Activated CD8-positive, alpha-beta memory T cell treated with anti-CD3 and anti-CD28 coated beads for 48 hours (primary cell): ENCODE measurements at regions not wholly inside any gene's neighbourhood (a gene's known extent, or its start where the extent isn't known, plus 50 kb on each side); places are given as distances from the start of the nearest gene placed in this dataset.
A peak's percentile ranks its signal among the peaks of the same experiment; 100 is the strongest.

Source experiments
- DNase-seq, 3 experiments: peaks; one replicate each; pipeline ENCODE4 v3.0.0-alpha.2; 2020; ENCODE audit warnings: low read depth in 2 of 3, low spot score in 2 of 3

DNA sequence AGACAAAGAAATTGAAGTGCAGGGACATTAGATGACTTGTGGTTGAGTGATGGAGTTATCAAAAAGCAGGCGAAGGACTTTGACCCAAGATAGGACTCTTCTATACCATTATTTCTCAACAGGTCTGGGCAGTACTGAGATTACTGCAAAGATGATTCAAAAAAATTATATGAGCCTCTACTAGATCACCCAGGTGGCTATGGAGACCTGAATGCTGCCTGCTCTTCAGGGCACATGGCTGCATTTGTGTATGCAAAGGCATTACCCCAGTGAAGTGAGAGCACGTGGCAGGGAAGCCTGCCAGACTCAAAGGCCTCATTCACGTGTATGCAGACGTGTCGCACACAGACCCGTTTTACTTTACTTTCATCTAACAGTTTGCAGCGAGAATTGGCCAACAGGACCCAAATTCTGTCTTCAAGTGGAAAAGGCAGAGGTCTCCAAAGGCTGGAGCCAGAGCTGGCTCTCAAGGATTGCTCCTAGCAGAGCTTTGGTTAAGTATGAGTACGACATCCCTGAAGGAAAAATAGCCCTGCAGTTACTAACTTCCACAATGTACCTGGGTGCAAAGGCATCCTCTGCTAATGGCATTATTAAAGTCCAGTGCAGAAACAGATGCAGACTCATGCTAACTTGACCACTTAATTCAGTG lies 113.8 kb upstream of the ARMC2 start:
- DNase-seq: no peak

DNA sequence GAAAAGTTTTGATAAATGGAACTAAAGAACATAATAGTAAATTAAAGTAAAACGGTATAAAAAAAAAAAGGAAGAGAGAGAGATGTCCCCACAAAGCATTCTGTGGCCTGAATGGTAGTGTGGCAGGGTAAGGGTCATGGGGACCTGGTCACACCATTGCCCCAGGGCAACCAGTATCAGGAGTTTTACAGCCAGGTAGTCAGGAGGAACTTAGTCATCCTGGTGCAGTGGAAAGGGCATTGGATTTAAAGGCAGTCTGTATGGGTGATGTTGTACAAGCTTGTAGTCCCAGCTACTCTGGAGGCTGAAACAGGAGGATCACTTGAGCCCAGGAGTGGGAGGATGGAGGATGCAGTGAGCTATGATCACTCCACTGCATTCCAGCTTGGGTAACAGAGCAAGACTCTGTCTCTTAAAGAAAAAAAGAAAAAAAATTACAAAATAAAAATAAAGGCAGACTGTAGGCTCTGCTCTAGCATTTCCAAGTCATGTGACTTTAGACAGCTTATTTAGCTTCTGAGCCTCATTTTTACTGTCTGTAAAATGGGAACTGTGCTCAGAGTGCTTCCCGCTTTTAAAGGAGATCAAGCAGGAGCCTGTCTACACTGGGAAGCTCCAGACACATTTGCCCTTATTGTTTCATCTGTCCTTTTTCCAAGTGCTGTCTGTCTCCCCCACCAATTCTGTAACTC lies 112.8 kb upstream of the ARMC2 start:
- DNase-seq: no peak

DNA sequence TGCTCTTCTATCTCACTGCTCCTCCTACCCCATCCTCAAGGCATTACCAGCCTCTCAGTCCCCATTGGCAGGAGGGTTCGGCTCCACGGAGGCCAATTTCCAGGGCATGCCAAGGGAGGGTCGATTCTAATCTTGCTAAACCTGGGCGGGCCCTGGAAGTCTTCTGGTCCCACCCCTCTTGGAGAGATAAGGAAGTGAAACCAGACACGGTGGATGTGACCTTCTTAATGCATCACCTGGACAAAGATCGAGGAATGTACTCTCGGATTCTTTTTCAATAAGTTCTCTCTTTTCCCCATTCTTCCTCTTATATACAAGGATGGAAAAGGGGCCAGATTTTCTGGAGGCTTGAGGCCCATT lies 112.2 kb upstream of the ARMC2 start:
- DNase-seq: no peak

DNA sequence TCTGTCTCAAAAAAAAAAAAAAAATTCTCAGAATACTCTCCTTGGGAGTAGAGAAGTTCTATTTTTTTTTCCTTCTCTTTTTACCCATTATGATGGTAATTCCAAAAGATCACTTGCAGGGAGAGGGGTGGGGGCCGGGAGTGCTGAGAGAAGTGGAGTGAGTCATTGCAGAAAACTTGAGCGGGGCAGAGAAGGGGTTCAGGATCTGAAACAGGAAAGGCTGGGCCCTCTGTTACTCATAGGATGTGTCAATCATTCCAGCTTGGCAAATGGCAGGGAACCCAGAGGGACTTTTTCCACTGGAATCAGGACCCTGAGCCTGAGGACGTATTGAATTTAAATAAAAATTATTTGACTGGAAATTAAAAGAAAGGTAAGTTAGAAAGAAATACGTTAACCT lies 111.4 kb upstream of the ARMC2 start:
- no peak for DNase-seq

DNA sequence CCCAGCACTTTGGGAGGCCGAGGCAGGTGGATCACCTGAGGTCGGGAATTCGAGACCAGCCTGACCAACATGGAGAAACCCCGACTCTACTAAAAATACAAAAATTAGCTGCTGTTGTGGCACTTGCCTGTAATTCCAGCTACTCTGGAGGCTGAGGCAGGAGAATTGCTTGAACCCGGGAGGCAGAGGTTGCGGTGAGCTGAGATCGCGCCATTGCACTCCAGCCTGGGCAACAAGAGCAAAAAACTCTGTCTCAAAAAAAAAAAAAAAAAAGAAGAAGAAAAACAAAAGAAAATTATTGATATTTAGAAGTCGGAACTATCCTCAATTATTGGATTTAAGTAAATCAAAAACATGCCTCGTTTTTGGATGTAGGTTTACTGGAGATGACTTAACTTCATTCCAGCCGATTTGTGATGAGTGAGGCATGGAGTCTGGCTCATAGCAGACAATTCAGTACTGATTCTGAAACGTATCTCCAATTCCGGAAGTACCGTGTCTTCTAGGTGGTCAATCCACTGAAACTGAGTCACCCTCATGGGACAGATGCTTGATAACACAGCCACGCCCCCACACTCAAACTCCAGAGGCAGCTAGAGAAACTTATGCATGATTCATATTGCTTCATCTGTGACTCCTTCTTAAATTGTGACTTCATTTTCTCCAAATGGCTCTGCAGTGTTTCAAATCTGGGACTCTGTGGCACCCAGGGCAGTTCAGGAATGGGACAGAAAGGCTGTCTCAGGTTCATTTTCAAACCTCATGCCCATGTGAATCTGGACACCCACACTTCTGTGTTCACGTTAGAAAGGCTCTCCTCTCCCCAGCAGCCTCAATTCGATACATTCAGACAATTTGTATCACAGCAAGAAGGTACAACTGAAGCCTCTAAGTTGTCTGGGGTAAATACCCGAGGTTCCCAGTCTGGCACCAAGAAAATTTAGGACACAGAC lies 110.4 kb upstream of the ARMC2 start:
- peak in 1 of 3 experiments; percentile 3 for DNase-seq

DNA sequence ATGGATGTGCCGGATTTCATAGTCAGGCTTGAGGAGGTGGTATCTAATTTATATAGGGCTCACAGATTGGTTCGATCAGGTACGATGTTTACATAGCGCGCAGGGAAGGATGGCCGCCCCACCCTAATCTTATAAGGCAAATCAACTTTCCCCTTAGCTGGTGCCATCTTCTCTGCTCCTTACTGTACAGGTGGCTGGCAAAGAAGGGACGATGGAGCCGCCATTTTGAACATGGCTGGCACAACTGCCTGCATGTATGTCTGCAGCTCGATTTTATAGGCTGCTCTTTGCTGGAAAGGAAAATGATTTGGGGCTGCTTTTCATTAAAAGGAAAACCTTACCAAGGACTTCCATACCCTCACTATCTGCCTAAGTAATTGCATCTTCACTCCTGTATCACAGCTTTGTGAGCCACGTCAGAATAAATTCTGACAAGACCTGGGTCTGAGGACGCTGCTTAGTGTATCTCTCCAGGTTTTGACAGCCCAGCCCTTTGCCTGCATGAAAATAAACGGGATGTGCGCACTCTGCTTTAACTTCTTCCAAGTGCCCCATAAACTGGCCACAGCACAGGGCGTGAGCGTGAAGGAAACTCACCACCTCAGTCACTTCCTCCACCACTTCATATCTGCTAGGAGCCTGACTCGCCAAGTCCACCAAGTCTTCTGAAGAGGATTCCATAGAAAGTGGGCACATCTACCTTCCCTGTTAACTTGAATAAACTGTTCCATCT lies 109.4 kb upstream of the ARMC2 start:
- no peak for DNase-seq

DNA sequence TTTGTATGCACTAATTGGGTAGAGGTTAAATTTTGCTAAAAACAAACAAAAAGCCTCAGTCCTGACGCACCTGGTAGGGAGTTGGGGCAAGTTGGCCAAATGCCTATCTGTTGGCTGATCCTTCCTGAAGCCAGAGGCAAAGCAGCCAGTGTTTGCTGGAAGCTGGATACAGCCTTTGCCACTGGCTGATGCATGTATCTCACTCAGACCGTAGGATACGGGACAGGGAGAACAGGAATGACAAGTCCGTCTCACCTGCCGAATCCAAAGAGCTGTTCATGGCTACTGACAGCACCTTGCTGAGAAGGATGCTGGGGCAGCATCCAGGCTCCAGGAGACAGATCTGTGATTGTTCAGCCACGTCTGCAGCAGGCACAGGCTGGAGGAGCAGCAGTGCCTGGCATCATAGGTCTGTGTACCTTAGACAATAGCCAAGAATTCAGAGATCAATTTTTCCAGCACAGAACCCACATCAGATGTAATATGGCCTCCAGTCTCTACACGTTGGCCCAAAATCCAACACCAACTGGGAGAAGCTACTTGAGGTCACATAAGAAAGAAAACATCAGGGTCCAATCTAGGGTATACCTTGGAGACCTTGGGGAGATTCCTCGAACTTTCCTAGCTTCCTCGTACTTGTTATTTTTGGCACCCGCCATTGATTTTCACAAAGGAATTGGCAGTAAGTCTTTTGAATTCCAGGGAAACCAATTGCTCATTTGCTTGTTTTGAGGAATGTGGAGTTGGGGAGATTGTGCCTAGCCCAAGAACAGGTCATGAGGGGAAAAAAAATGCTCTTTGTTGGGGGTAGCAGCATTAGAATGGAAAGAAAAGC lies 108.5 kb upstream of the ARMC2 start:
- DNase-seq: no peak

DNA sequence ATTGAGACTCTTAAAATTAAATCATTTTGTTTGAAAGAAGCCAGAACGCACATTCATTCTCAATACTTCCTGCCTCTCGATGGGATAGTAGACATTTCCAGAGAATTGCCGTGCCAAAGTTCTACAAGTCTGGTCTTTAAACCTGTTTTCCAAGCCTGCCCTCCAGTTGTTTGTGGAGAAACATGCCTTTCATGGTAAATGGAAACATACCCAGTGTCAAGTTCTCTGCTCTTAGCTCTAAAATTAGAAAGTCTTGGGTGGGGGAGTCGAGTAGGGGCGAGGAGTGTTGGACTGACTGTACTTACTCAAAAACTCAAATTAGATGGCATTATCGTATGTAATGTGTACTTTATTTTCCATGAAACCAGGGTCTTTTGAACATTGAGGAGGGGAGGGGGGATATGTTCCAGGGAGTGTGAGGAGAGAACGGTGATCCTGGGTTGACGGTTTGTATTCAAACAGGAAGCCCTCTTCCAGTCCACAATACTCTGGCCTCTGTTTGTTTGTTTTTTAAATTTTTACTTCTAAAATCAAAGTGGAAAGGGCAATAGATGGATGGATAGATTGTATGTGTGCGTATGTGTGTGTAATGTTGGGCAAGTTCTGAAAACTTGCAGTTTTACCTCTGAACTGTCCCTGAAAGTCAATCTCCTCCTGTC lies 106.8 kb upstream of the ARMC2 start:
- DNase-seq: no peak

DNA sequence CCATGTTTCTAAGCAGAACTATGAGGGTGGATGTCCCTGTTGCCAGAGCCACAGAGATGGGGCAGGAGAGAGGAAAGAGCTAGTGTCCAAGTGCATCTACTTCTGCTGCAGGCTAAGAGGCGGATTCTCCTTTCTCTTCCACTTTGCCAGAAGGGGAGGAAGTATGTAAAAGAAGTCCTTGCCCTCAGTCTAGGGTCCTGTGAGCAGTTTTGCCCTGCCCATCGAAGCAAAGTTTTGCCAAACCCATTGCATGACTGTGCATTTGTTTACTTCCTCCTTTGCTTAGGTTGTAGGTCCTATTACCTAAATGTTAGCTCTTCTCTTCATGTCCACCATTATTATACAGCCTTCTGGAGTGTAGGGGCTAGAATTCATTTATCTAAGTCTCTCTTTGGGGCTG lies 106.2 kb upstream of the ARMC2 start:
- DNase-seq: no peak

DNA sequence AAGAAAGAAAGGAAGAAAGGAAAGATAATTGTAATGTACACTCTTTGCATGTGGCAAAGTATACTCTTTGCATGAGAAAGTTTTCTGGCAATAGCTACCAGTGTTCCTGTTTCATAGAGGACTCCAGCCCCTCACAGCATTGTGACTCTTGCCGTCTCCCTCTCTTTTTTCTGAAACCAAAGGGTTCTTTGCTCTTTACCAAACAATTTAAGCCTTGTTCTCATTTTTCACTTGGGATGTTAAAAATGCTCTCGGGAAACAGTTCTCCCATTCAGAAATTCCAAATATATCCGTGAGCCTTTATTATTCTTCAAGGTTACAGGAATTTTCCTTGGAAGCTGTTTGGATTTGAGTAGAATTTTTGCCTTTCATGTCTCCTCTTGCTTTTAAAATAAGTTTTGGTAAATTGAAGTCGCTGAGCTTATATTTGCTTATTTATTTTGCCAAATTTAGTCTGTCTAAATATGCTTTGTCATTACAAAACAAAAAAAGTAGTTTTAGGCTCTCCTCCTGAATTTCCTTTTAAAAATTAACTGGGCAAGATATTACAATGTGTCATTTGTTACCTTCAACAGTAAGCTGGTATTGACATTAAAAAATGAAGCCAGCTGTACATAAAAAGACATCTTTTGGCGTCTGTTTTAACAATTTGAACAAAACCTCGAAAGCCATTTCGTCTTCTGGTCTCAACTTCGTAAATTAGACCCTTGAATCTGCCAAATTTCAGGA lies 103.8 kb upstream of the ARMC2 start:
- no peak for DNase-seq

DNA sequence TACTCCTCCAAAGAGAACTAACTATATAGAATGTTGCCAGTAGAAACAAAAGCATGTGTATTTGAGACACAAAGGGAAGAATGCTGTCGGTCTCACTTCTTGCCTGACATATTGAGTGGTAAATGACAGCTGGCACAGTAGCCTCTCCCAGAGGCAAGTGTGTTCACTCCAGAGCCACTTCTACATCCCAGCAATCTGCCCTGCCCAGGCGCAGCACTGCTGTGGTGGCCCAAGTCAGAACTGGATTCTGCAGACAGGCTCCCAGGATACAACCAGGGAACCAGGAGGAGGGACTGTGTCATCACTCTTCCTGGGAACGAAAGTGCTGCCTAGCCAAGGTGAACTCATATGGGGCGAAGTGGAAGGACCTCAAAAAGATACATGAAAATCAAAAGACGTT lies 103.2 kb upstream of the ARMC2 start:
- no peak for DNase-seq

DNA sequence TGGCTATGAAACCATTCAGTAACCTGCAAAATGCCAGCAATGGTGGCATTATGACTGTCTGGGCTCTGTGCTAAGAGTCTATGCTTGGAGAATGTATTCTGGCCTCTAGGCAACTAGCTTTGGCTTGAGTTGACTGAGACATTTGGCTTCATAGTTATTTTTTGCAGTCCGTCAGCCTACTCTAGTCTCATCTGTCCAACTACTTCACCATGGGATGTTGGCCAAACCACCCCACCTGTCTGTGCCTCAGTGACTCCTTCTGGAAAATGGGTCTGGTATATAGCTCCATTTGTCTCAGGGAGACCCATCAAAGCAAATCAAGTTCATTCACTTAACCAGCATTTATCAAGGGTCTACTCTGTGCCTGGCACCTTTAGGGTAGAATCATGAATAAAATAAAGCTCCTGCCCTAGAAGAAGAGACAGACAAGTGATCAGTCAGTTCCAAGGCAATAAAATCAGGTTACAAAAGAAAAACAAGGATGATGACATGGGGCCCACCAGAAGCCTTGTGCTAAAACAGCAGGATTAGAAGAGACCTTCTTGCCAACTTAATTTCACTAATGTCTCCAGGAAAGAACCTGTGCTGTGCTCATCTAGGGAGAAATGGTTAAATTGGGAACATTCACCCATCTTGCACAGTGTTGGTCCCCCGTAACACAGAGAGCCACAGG lies 102.4 kb upstream of the ARMC2 start:
- no peak for DNase-seq

DNA sequence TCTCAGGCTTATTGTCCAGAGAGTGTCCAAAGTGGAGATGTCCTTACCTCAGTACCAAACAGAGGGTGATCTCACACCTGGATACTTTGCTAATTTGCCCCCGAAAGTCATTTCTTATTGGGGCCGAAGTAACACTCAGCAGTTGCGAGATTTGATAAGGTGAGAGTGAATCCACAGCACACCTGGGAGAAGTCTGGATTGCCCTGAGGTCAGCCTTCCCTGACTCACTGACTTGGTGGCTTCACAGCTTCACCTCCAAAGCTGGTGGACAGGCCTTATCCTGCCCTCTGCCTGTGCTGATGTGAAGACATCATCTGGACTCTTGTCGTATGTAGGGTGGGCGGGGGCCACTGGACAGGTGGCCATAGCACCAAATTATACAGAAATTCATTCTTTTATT lies 101.9 kb upstream of the ARMC2 start:
- no peak for DNase-seq

DNA sequence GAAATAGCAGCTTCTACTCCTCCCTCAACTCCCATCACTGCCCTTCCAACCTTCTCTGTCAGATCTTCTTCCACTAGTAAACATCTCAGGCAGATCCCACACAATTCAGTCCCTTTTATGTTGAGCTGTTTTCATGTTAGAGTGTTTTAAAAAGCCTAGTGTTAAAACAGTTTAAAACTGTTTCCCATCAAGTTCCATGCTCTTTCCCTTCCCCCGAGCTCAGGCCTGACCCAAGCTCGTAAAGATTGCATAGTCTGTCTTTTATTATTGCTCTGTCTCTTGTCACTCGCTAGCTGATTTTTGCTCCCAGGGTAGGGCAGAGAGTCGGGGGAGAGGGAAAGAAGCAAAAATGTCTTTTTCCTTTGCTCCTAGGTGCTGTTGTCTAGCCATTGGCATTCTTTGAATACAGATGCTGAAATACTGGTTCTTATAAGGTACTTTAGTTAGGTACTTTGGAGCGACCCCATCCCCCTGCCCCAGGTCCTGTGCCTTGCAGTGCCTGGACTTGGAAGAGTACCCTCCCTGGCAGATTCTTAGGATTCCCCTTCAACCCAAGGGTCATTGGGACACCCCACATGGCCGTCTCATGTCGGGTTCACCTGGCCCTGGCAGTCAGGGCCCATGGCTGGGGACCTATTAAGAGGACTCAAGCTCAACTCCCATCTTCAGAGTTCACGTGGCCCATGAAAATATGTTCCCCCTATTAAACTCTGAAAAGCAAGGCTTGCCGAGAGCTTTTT lies 101.2 kb upstream of the ARMC2 start:
- DNase-seq: no peak

DNA sequence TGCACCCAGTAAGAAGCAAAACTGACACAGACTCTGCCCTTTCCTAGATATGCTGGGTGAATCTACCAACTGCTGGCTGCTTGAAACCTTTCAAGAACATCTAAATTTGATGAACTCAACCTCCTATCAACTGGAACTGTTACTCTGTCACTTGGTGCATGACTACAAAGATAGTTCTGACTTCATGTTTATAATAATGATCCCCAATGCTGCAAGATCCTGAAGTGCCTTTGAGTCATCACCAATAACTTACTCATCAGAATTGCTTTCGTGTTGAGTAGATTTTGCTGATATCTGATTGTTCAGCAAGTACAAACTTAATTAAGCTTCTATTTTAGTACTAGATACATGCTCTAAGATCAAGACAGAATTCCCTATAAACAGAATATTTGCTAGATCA lies 100.2 kb upstream of the ARMC2 start:
- no peak for DNase-seq

DNA sequence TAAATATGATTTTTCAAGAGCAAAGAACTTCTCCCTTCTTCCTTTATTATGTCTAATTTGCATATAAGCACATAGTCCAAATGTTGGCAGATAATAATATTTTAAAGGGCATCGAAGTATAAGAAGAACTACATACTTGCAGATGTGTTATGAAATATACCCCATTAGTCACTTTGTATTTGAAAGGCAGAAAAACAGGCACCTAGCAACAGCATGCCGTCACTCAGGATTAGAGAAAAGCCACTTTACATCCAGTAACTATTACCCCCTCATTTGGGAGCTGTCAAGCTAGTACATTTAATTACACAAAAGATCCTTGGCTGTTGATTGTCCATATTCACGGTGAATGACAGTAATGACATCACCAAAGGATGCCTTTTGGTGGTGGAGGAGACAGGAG lies 99.3 kb upstream of the ARMC2 start:
- DNase-seq: no peak

DNA sequence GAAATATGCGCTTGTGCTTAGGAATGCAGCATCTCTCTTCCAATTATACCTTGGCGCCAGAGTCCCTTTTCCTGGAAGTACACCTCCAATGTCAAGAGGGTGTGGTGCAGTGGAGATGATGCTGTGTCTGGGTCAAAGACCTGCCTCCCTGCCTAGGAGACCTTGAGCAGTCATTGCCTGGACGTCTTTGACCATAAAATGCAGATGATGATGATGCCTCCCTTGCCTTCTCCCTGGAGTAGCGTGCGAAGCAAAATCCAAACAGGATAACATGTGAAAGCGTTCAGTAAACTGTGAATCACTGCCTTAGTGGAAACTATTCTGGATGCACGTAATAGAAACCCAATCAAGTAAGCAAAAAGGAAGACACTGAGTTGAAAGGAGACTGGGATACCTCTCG lies 97.4 kb upstream of the ARMC2 start:
- DNase-seq: no peak

DNA sequence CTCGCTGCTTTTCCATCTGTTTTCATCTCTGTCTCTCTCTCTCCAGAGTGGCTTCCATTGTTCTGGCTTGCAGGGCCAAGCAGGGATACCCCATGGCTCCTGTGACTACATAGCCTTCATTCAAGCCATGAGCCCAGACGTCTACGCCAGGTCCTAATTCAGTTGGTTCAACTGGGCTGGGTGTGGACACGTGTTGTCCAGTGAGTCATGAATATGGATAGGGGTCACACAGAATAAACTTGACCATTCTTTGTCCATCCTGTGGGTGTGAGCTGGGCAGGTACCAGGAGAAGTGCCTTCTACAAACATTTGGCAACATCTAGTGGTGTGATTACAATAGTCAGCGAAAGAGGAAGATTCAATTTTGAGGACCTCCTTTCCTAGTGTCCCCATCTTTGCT lies 96.9 kb upstream of the ARMC2 start:
- no peak for DNase-seq
